NB4 (cell line): ENCODE measurements at regions not wholly inside any gene's neighbourhood (a gene's known extent, or its start where the extent isn't known, plus 50 kb on each side); places are given as distances from the start of the nearest gene placed in this dataset.

ENCODE experiments used
- MYC ChIP-seq: IDR thresholded peaks from 2 replicates; pipeline ENCODE4 v1.6.1; 2011; ENCODE audit warnings: low read depth, low read length
- POLR2A ChIP-seq: IDR thresholded peaks from 2 replicates; pipeline ENCODE4 v1.6.1; 2011; ENCODE audit warnings: mild to moderate bottlenecking; ENCODE audit not compliant: insufficient read length; ENCODE audit errors: extremely low read depth
- TF ChIP-seq, protein P1 (sequence below): IDR thresholded peaks from one replicate; pipeline ENCODE4 v1.5.1; 2012; ENCODE audit warnings: low read depth, low read length

DNA sequence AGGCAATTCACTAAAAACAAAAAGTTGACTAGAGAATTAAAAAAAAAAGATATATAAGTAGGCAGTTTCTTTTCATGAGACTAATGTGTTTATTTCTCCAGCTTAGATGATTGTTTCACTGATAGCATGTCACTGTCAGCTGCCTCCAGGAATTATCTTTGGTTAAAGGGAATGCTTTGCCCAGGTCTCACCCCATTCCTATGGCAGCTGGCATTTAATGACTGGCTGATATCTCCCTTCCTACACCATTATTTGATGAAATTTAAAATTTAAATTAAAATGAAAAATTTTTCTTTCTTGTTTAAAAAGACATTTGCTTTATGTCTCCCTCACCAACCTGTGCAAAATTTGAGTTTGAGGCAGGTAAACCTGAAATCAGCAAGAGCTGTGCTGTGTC is 214.5 kb upstream of the PRSS1 start:
- TF ChIP-seq POLR2A (no peak), MYC (no peak)
- TF ChIP-seq, protein P1, sequence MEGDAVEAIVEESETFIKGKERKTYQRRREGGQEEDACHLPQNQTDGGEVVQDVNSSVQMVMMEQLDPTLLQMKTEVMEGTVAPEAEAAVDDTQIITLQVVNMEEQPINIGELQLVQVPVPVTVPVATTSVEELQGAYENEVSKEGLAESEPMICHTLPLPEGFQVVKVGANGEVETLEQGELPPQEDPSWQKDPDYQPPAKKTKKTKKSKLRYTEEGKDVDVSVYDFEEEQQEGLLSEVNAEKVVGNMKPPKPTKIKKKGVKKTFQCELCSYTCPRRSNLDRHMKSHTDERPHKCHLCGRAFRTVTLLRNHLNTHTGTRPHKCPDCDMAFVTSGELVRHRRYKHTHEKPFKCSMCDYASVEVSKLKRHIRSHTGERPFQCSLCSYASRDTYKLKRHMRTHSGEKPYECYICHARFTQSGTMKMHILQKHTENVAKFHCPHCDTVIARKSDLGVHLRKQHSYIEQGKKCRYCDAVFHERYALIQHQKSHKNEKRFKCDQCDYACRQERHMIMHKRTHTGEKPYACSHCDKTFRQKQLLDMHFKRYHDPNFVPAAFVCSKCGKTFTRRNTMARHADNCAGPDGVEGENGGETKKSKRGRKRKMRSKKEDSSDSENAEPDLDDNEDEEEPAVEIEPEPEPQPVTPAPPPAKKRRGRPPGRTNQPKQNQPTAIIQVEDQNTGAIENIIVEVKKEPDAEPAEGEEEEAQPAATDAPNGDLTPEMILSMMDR = no peak
